ENCODE measurements at regions not wholly inside any gene's neighbourhood (a gene's known extent, or its start where the extent isn't known, plus 50 kb on each side); places are given as distances from the start of the nearest gene placed in this dataset.

DNA sequence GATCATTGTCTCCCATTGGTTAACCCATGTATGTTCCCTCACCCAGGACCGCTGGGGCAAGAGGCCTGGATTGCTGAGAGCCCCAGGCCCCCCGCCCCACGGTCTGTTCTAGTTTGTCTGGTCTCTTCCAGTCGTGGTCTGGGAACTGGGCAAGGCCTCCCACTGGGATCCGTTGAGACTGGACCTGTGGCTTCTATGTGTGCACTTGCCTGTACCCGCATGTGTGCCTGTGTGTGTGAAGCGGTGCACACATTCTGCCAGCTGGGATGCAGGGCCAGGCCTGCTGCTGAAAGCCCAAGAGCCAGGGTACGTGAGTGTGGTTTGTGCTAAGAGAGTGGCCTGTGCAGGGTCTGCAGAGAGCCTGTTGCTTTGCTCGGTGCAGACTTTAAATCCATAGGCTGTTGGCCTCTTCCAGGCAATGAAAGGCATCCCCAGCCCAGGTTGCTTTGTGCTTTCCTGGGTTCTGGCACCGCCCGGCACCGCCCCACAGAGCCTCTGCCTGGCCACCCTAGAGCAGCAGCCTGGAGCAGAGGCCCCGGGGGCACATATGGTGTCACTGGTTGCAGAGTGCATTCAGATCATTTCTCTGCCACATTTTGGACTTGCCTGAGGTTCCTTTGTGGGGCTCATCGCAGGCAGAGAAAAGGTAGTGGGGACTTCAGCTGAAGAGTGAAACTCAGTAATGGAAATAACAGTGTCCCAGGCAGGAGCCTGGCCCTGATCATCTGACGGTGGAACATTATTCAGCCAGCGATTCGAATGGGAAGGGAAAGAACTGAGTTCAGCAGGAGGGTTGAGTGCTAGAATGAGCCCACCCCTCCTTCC lies 215.5 kb downstream of the GLRX3 start:
- DNase-seq (peak in 1 of 5 donors; percentile 53), FAIRE-seq (no peak)
- Histone ChIP-seq H3K9me3 (ENCODE audit: control insufficient read depth in 2 of 3, insufficient read depth in 1 of 3, low read length in 3 of 3) (peaks cover 0 to 5% (median 0%) of the 10 kb centered on the region in 3 donors), H3K4me3 (ENCODE audit: low read length in 3 of 3) (no peak overlapping the region), H3K9ac (ENCODE audit: low read length in 3 of 3) (no peak overlapping the region), H3K36me3 (ENCODE audit: control insufficient read depth in 2 of 3, insufficient read depth in 3 of 3, low read length in 3 of 3) (no peaks in the 10 kb centered on the region), H3K27me3 (ENCODE audit: control insufficient read depth, insufficient read depth, low read length) (no peaks in the 10 kb centered on the region), H3K27ac (ENCODE audit: low read depth in 2 of 2, low read length in 2 of 2) (no peak overlapping the region), H3K4me1 (ENCODE audit: control insufficient read depth in 2 of 3, insufficient read depth in 2 of 3, low read depth in 1 of 3, low read length in 3 of 3) (no peaks in the 10 kb centered on the region)
- intact Hi-C loops (cut with DNase I): no loop called here
- TF ChIP-seq, protein P1, sequence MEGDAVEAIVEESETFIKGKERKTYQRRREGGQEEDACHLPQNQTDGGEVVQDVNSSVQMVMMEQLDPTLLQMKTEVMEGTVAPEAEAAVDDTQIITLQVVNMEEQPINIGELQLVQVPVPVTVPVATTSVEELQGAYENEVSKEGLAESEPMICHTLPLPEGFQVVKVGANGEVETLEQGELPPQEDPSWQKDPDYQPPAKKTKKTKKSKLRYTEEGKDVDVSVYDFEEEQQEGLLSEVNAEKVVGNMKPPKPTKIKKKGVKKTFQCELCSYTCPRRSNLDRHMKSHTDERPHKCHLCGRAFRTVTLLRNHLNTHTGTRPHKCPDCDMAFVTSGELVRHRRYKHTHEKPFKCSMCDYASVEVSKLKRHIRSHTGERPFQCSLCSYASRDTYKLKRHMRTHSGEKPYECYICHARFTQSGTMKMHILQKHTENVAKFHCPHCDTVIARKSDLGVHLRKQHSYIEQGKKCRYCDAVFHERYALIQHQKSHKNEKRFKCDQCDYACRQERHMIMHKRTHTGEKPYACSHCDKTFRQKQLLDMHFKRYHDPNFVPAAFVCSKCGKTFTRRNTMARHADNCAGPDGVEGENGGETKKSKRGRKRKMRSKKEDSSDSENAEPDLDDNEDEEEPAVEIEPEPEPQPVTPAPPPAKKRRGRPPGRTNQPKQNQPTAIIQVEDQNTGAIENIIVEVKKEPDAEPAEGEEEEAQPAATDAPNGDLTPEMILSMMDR (IDR thresholded peaks at IDR 0.05; ENCODE audit: borderline replicate concordance, extremely low read depth, insufficient read depth): no peak

DNA sequence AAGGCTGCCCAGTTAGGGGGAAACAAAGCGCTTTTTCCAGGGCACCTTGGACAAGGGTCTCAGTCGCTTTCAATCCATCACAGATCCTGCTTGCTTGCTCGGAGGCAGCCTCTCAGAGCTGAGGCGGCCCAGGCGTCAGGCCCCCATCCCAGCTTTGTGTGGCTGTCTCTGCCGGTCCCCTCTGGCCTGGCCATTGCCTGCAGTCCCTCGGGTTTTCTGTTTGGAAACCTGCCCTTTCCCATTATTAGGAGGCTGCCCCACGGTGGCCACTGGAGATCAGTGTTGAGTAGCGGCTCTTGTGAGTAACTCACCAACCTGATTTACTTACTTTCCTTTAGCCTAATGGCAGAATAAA lies 216.1 kb downstream of the GLRX3 start:
- H3K4me3 ChIP-seq (ENCODE audit: low read length in 3 of 3): no peak overlapping the region
- DNase-seq (peak in 2 of 5 donors; percentile 26 to 39), FAIRE-seq (no peak)
- H3K27ac ChIP-seq (ENCODE audit: low read depth in 2 of 2, low read length in 2 of 2): no peak overlapping the region
- H3K27me3 ChIP-seq (ENCODE audit: control insufficient read depth, insufficient read depth, low read length): no peaks in the 10 kb centered on the region
- intact Hi-C loops (cut with DNase I): no loop called here
- TF ChIP-seq, protein P1 (IDR thresholded peaks at IDR 0.05; ENCODE audit: borderline replicate concordance, extremely low read depth, insufficient read depth): no peak
- H3K36me3 ChIP-seq (ENCODE audit: control insufficient read depth in 2 of 3, insufficient read depth in 3 of 3, low read length in 3 of 3): no peaks in the 10 kb centered on the region
- no peaks in the 10 kb centered on the region for H3K9me3 ChIP-seq (ENCODE audit: control insufficient read depth in 2 of 3, insufficient read depth in 1 of 3, low read length in 3 of 3)
- no peaks in the 10 kb centered on the region for H3K4me1 ChIP-seq (ENCODE audit: control insufficient read depth in 2 of 3, insufficient read depth in 2 of 3, low read depth in 1 of 3, low read length in 3 of 3)
- H3K9ac ChIP-seq (ENCODE audit: low read length in 3 of 3): no peak overlapping the region

DNA sequence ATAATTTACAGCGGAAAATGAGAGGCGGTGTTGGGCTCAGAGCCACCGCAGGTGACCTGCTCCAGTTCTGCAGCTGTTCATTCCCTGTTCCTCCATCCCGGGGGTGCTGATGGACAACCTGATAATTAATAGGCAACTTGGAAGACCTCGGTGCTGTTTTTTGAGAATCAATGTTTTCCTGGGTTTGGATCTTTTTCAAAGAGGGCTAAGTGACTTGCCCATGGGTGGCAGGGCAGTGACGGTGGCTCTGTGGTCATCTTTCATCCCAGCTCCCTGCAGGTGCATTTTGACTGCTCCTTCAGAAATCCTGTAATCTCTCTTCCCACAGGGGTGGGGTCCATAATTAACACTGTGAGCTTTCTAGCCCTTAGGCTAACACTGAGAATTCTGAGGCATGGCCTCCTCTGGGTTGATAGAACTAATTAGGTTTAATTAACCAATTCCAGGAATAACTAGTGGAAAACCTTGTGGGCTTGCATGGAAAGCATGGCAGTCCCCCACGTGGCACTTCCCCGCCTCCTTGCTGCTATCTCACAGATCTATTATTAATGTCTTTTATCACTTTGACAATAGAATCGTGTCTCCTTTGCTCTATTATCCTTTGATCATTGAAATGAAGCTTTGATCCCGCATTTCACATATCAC lies 217.9 kb downstream of the GLRX3 start:
- Histone ChIP-seq H3K9ac (ENCODE audit: low read length in 3 of 3) (no peak overlapping the region), H3K9me3 (ENCODE audit: control insufficient read depth in 2 of 3, insufficient read depth in 1 of 3, low read length in 3 of 3) (no peaks in the 10 kb centered on the region), H3K36me3 (ENCODE audit: control insufficient read depth in 2 of 3, insufficient read depth in 3 of 3, low read length in 3 of 3) (no peaks in the 10 kb centered on the region), H3K27me3 (ENCODE audit: control insufficient read depth, insufficient read depth, low read length) (no peaks in the 10 kb centered on the region), H3K4me1 (ENCODE audit: control insufficient read depth in 2 of 3, insufficient read depth in 2 of 3, low read depth in 1 of 3, low read length in 3 of 3) (no peaks in the 10 kb centered on the region), H3K4me3 (ENCODE audit: low read length in 3 of 3) (no peak overlapping the region), H3K27ac (ENCODE audit: low read depth in 2 of 2, low read length in 2 of 2) (no peak overlapping the region)
- DNase-seq: peak in 1 of 5 donors; percentile 8
- FAIRE-seq: no peak
- TF ChIP-seq, protein P1 (IDR thresholded peaks at IDR 0.05; ENCODE audit: borderline replicate concordance, extremely low read depth, insufficient read depth): no peak
- intact Hi-C loops (cut with DNase I): no loop called here
